Gastrocnemius medialis (tissue), 4 donors: ENCODE measurements at regions not wholly inside any gene's neighbourhood (a gene's known extent, or its start where the extent isn't known, plus 50 kb on each side); places are given as distances from the start of the nearest gene placed in this dataset.

Experiments
- POLR2A ChIP-seq, 2 donors: fragments of 450-650 bp; IDR thresholded peaks; one replicate each; pipeline ENCODE4 v1.6.1; 2017; ENCODE audit warnings: antibody characterized with exemption in 2 of 2, mild to moderate bottlenecking in 2 of 2, moderate library complexity in 2 of 2
- TF ChIP-seq, protein P1 (sequence below), 5 experiments: fragments of 450-650 bp in 3 of 5; fragments of 200-600 bp in 2 of 5; sonication (generic) in 2 of 5; IDR thresholded peaks in 4 of 5; conservative IDR thresholded peaks in 1 of 5; 1 replicate in 4 of 5; 2 replicates in 1 of 5; pipeline ENCODE4 v1.5.1; 2016 to 2019; ENCODE audit warnings: antibody characterized with exemption in 5 of 5, mild to moderate bottlenecking in 3 of 5, moderate library complexity in 3 of 5

DNA sequence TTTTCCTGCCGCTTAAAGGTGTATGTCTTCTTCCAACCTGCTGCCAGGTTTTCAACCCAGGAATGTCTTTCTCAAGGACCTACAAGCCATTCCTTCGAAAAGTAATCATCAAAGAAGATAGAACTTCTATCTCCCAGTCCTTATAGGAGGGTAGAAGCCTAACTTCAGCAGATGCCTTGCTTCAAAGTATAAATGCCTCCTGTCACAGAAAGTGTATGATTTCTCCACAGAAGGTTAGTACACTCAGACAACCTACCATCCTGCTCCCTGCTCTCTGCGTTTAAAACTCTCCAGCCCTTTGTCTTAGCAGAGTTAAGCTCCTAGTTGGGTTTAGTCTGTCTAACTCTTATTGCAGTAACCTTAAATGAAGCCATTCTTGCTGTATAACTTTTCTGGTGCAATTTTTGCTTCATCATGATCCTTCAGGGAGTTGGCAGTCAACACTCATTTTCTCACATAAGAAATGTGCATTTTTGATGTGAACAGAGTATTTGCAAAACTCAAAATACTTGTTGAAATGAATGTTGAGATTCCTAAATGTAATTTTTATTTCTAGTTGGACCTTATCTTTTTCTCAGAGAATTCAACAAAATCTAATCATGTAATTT lies 737.5 kb downstream of the LIG4 start:
- TF ChIP-seq, protein P1, sequence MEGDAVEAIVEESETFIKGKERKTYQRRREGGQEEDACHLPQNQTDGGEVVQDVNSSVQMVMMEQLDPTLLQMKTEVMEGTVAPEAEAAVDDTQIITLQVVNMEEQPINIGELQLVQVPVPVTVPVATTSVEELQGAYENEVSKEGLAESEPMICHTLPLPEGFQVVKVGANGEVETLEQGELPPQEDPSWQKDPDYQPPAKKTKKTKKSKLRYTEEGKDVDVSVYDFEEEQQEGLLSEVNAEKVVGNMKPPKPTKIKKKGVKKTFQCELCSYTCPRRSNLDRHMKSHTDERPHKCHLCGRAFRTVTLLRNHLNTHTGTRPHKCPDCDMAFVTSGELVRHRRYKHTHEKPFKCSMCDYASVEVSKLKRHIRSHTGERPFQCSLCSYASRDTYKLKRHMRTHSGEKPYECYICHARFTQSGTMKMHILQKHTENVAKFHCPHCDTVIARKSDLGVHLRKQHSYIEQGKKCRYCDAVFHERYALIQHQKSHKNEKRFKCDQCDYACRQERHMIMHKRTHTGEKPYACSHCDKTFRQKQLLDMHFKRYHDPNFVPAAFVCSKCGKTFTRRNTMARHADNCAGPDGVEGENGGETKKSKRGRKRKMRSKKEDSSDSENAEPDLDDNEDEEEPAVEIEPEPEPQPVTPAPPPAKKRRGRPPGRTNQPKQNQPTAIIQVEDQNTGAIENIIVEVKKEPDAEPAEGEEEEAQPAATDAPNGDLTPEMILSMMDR (IDR thresholded peaks at IDR 0.05 in 4 of 5, conservative IDR thresholded peaks at IDR 0.05 in 1 of 5): no peak
- TF ChIP-seq POLR2A (IDR thresholded peaks at IDR 0.05): no peak
